ENCODE measurements at regions not wholly inside any gene's neighbourhood (a gene's known extent, or its start where the extent isn't known, plus 50 kb on each side); places are given as distances from the start of the nearest gene placed in this dataset.

DNA sequence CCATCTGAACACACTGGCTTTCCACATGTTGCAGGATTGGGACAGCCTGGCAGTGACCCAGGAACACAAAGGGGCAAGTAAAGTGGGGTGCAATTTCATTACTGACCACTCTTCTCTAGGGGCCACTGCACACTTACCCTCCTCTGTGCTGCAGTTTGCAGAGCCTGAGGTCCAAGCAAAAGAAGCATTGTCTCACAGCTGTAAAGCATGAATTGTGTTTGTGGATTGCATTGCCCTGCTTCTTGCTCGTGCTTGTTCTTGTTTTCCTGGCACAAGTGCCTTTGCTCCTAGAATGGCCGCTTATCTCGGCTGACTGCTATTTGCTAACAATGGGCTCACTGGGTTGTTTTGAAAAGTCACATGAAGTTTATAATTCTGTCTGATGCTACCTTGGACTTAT lies 209.1 kb upstream of the JADE1 start:
- DNase-seq (ENCODE audit: extremely low read depth in 1 of 4, low spot score in 3 of 4) (no peak), ATAC-seq (peak; percentile 44), FAIRE-seq (no peak)
- intact Hi-C loops (cut with micrococcal nuclease) (no loop called here), in situ Hi-C loops (cut with MboI) (no loop called here)
- no peaks in the 10 kb centered on the region for H3K27me3 ChIP-seq (ENCODE audit: control insufficient read depth in 2 of 2, insufficient read depth in 2 of 2, low read length in 2 of 2)
- peak overlapping the region; percentile 83; the same call in 1 of the 2 replicates for H2AFZ ChIP-seq (ENCODE audit: low read depth, low read length)
- peaks cover 13 to 52% of the 10 kb centered on the region in 2 experiments for H3K4me1 ChIP-seq (replicated peaks in 1 of 2; ENCODE audit: control insufficient read depth in 2 of 2, insufficient read depth in 2 of 2, low read length in 2 of 2)
- POLR2A ChIA-PET: interaction anchor here (0.7 to 2.6 kb wide), 3 partner anchors 9 to 57 kb away, joined by 3 to 12 read pairs (median 8); no protein-coding TSS in a partner anchor
- H3K9me3 ChIP-seq (replicated peaks; ENCODE audit: control insufficient read depth, insufficient read depth, low read depth, low read length): no peaks in the 10 kb centered on the region
- H3K9me1 ChIP-seq (ENCODE audit: control insufficient read depth, insufficient read depth, low read length): no peaks in the 10 kb centered on the region
- H3K4me3 ChIP-seq: no peak overlapping the region
- WGBS (ENCODE audit: insufficient coverage, low coverage, missing lambda C conversion rate): 62% methylated on average over 3 of the region's 3 CpGs
- no peak overlapping the region for H3K4me2 ChIP-seq (ENCODE audit: insufficient read depth, low read length)
- BruUV-seq (replicated peaks): no TSS peak
- no peaks in the 10 kb centered on the region for H4K20me1 ChIP-seq (replicated peaks; ENCODE audit: control insufficient read depth, insufficient read depth, low read length)
- H3K27ac ChIP-seq (ENCODE audit: extremely low read depth, low read depth, low read length): no peak overlapping the region; the same call in 2 of the 3 replicates
- H3K36me3 ChIP-seq (ENCODE audit: control insufficient read depth, insufficient read depth, low read length): no peaks in the 10 kb centered on the region
- CTCF ChIA-PET (ENCODE audit: low intra/inter-chr PET ratio): no interaction called here
- no peaks in the 10 kb centered on the region for H3K79me2 ChIP-seq (ENCODE audit: control insufficient read depth, insufficient read depth, low read length)
- H3K9ac ChIP-seq (ENCODE audit: insufficient read depth in 1 of 2, low read depth in 2 of 2, low read length in 2 of 2): no peak overlapping the region
- TF ChIP-seq, protein P1, sequence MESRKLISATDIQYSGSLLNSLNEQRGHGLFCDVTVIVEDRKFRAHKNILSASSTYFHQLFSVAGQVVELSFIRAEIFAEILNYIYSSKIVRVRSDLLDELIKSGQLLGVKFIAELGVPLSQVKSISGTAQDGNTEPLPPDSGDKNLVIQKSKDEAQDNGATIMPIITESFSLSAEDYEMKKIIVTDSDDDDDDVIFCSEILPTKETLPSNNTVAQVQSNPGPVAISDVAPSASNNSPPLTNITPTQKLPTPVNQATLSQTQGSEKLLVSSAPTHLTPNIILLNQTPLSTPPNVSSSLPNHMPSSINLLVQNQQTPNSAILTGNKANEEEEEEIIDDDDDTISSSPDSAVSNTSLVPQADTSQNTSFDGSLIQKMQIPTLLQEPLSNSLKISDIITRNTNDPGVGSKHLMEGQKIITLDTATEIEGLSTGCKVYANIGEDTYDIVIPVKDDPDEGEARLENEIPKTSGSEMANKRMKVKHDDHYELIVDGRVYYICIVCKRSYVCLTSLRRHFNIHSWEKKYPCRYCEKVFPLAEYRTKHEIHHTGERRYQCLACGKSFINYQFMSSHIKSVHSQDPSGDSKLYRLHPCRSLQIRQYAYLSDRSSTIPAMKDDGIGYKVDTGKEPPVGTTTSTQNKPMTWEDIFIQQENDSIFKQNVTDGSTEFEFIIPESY (CRISPR knock-in tag; IDR thresholded peaks at IDR 0.05): 0 out of 2 replicates have a peak, but pooled peaks have one; percentile 14
- no peak for TF ChIP-seq BRD4 (IDR thresholded peaks at IDR 0.05)
- TF ChIP-seq, protein P2, sequence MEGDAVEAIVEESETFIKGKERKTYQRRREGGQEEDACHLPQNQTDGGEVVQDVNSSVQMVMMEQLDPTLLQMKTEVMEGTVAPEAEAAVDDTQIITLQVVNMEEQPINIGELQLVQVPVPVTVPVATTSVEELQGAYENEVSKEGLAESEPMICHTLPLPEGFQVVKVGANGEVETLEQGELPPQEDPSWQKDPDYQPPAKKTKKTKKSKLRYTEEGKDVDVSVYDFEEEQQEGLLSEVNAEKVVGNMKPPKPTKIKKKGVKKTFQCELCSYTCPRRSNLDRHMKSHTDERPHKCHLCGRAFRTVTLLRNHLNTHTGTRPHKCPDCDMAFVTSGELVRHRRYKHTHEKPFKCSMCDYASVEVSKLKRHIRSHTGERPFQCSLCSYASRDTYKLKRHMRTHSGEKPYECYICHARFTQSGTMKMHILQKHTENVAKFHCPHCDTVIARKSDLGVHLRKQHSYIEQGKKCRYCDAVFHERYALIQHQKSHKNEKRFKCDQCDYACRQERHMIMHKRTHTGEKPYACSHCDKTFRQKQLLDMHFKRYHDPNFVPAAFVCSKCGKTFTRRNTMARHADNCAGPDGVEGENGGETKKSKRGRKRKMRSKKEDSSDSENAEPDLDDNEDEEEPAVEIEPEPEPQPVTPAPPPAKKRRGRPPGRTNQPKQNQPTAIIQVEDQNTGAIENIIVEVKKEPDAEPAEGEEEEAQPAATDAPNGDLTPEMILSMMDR (IDR thresholded peaks at IDR 0.05 in 2 of 3, conservative IDR thresholded peaks at IDR 0.05 in 1 of 3; ENCODE audit: insufficient read depth in 2 of 3, low read depth in 1 of 3, low read length in 3 of 3): 0 out of 6 replicates have a peak, but pooled peaks of 1 of the 3 experiments have one; percentile 19
